Fibroblast of lung (primary cell): ENCODE measurements at regions not wholly inside any gene's neighbourhood (a gene's known extent, or its start where the extent isn't known, plus 50 kb on each side); places are given as distances from the start of the nearest gene placed in this dataset.

Source experiments
- CTCF ChIP-seq, 2 donors: IDR thresholded peaks in 1 of 2; conservative IDR thresholded peaks in 1 of 2; 1 replicate in 1 of 2; 2 replicates in 1 of 2; pipeline ENCODE4 v1.5.1; 2011 to 2012; ENCODE audit warnings: low read length in 2 of 2, control low read depth in 1 of 2, inconsistent platforms in 1 of 2, low read depth in 1 of 2, mild to moderate bottlenecking in 1 of 2
- EZH2 ChIP-seq: IDR thresholded peaks from 2 replicates; pipeline ENCODE4 v1.5.1; 2012; ENCODE audit warnings: low read length, control low read depth, mild to moderate bottlenecking; ENCODE audit errors: missing control alignments

GRCh38 chr10:128873411-128874054 is 593.5 kb upstream of the MGMT start:
- TF ChIP-seq CTCF (conservative IDR thresholded peaks at IDR 0.05 in 1 of 2, IDR thresholded peaks at IDR 0.05 in 1 of 2; ENCODE audit: low read depth in 1 of 2, low read length in 2 of 2) (no peak), EZH2 (no peak)
